HG03159 (cell line): ENCODE measurements at regions not wholly inside any gene's neighbourhood (a gene's known extent, or its start where the extent isn't known, plus 50 kb on each side); places are given as distances from the start of the nearest gene placed in this dataset.

Source experiments
- ATAC-seq: cut with Tn5 transposase; IDR thresholded peaks from one replicate; pipeline ENCODE4 v1.9.1; 2021; ENCODE audit warnings: mild to moderate bottlenecking, moderate library complexity; ENCODE audit not compliant: unreplicated experiment

DNA sequence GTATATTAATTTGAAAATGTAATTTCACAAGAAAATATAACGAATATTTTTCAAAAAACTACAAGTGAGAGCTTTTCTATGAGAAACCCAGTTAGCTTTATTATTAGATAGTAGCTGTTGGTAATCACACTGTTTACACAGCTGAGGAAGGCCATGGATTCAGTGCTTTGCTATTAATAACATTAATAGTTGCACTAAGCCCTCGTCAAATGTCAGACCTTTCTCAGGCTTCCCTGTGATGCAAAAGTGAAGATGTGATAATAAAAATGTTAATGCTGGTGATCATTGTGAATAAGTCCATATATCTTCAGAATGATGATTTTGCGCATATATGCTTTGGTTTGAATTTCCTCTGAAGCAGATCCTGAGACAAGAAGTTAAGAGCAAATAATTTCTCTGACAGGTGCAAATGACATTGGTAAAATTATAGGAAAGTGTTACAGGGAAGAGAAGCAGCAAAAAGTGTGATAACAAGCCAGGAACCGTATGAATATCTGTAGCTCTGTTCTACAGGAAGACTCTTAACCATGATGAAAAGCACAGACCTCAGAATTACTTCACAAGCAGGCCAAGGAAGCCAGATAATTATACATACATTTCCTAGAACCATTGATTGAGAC is 56.5 kb upstream of the CNTN6 start:
- no peak for ATAC-seq

DNA sequence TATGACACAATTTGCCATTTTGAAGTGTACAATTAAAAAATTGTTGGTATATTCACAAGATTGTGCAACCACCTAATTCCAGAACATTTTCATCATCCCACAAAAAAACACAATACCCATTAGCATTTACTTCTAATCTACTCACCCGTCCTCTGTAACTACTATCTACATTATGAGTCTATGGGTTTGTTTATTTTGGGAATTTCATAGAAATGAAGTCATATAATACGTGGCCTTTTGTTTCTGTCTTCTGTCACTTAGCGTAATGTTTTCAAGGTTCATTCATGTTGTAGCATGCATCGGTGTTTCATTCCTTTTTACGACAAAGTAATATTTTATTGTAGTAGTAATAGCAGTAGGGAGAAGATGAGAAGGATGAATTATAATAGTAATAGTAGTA is 55.2 kb upstream of the CNTN6 start:
- ATAC-seq = no peak
